SK-N-SH treated with all-trans-retinoic acid at 6 μM for 48 hours (cell line): ENCODE measurements at regions not wholly inside any gene's neighbourhood (a gene's known extent, or its start where the extent isn't known, plus 50 kb on each side); places are given as distances from the start of the nearest gene placed in this dataset.

Experiments used
- CSDC2 ChIP-seq: fragments of 250-450 bp; sonication (Bioruptor Pico); IDR thresholded peaks from 2 replicates; pipeline ENCODE4 v1.5.0; 2020; ENCODE audit warnings: mild to moderate bottlenecking, moderate library complexity
- ISL1 ChIP-seq: fragments of 250-450 bp; sonication (Bioruptor Pico); IDR thresholded peaks from 2 replicates; pipeline ENCODE4 v2.1.2; 2022; ENCODE audit warnings: mild to moderate bottlenecking, moderate library complexity
- TCF4 ChIP-seq: fragments of 250-450 bp; sonication (Bioruptor Pico); IDR thresholded peaks from 2 replicates; pipeline ENCODE4 v1.8.0; 2021; ENCODE audit warnings: mild to moderate bottlenecking, moderate library complexity, borderline replicate concordance
- TOX ChIP-seq: fragments of 250-450 bp; sonication (Bioruptor Pico); IDR thresholded peaks from 2 replicates; pipeline ENCODE4 v1.8.0; 2021; ENCODE audit warnings: mild to moderate bottlenecking, moderate library complexity, borderline replicate concordance
- ZC3H10 ChIP-seq: fragments of 250-450 bp; sonication (Bioruptor Pico); IDR thresholded peaks from 2 replicates; pipeline ENCODE4 v1.5.1; 2021; ENCODE audit warnings: mild to moderate bottlenecking, moderate library complexity
- ZFP3 ChIP-seq: fragments of 250-450 bp; sonication (Bioruptor Pico); IDR thresholded peaks from 2 replicates; pipeline ENCODE4 v1.5.0; 2020; ENCODE audit warnings: mild to moderate bottlenecking, moderate library complexity
- ZFP30 ChIP-seq: fragments of 450-650 bp; formaldehyde crosslinking; IDR thresholded peaks from 2 replicates; pipeline ENCODE4 v1.5.0; 2022; ENCODE audit warnings: mild to moderate bottlenecking, moderate library complexity
- ZNF70 ChIP-seq: fragments of 450-650 bp; formaldehyde crosslinking; IDR thresholded peaks from 2 replicates; pipeline ENCODE4 v1.5.0; 2020; ENCODE audit warnings: mild to moderate bottlenecking, moderate library complexity
- TF ChIP-seq, protein P1 (sequence below): fragments of 250-450 bp; sonication (Bioruptor Pico); IDR thresholded peaks from 2 replicates; pipeline ENCODE4 v1.8.0; 2020; ENCODE audit warnings: mild to moderate bottlenecking, moderate library complexity, borderline replicate concordance

DNA sequence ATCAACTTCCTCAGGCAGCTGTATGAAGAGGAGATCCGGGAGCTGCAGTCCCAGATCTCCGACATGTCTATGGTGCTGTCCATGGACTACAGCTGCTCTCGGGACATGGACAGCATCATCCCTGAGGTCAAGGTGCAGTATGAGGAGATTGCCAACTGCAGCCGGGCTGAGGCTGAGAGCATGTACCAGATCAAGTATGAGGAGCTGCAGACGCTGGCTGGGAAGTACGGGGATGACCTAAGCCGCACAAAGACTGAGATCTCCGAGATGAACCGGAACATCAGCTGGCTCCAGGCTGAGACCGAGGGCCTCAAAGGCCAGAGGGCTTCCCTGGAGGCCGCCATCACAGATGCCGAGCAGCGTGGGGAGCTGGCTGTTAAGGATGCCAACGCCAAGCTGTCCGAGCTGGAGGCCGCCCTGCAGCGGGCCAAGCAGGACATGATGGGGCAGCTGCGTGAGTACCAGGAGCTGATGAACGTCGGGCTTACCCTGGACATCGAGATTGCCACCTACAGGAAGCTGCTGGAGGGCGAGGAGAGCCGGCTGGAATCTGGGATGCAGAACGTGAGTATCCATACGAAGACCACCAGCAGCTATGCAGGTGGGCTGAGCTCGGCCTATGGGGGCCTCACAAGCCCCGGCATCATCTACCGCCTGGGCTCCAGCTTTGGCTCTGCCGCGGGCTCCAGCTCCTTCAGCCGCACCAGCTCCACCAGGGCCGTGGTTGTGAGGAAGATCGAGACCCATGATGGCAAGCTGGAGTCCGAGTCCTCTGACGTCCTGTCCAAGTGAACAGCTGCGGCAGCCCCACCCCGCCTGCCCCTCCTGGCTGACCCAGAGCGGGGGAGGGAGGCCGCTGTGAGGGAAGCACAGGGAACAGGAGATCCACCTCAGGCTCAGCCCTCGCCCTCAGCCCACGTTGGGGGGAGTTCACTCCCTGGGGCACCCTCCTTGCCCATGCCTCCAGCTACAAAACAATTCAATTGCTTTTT, 84.0 kb downstream of the SEC61B start:
- TF ChIP-seq CSDC2 (CRISPR knock-in tag) = no peak
- TF ChIP-seq, protein P1, sequence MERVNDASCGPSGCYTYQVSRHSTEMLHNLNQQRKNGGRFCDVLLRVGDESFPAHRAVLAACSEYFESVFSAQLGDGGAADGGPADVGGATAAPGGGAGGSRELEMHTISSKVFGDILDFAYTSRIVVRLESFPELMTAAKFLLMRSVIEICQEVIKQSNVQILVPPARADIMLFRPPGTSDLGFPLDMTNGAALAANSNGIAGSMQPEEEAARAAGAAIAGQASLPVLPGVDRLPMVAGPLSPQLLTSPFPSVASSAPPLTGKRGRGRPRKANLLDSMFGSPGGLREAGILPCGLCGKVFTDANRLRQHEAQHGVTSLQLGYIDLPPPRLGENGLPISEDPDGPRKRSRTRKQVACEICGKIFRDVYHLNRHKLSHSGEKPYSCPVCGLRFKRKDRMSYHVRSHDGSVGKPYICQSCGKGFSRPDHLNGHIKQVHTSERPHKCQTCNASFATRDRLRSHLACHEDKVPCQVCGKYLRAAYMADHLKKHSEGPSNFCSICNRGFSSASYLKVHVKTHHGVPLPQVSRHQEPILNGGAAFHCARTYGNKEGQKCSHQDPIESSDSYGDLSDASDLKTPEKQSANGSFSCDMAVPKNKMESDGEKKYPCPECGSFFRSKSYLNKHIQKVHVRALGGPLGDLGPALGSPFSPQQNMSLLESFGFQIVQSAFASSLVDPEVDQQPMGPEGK (CRISPR knock-in tag) = no peak
- TF ChIP-seq ZC3H10 (CRISPR knock-in tag) = no peak
- no peak for TF ChIP-seq TCF4 (CRISPR knock-in tag)
- TF ChIP-seq ZFP3 (CRISPR knock-in tag) = no peak
- no peak for TF ChIP-seq TOX (CRISPR knock-in tag)
- no peak for TF ChIP-seq ZNF70 (CRISPR knock-in tag)
- no peak for TF ChIP-seq ISL1 (CRISPR knock-in tag)
- no peak for TF ChIP-seq ZFP30 (CRISPR knock-in tag)
